NCI-H748 (cell line): ENCODE measurements at regions not wholly inside any gene's neighbourhood (a gene's known extent, or its start where the extent isn't known, plus 50 kb on each side); places are given as distances from the start of the nearest gene placed in this dataset.

Experiments
- DNase-seq: peaks from one replicate; lab custom pipeline; 2025; ENCODE audit not compliant: unreplicated experiment; lab: John Stamatoyannopoulos, UW

- no peak for DNase-seq
Observed at GRCh38 chr4:108567831-108568230, 52.5 kb upstream of the RPL34 start.

- no peak for DNase-seq
Observed at GRCh38 chr4:108561116-108561515, 59.3 kb upstream of the RPL34 start.

GRCh38 chr4:108560616-108561015 lies 59.8 kb upstream of the RPL34 start:
- no peak for DNase-seq

- DNase-seq = no peak
Observed at GRCh38 chr4:108559911-108560310, 60.5 kb upstream of the RPL34 start.

- DNase-seq = no peak
Observed at GRCh38 chr4:108559068-108559793, 61.1 kb upstream of the RPL34 start.

GRCh38 chr4:108556588-108557200 lies 63.7 kb upstream of the RPL34 start:
- no peak for DNase-seq

- DNase-seq = no peak
Observed at GRCh38 chr4:108556166-108556565, 64.2 kb upstream of the RPL34 start.

GRCh38 chr4:108555701-108556100 lies 64.7 kb upstream of the RPL34 start:
- no peak for DNase-seq

GRCh38 chr4:108547682-108548081 lies 72.7 kb upstream of the RPL34 start:
- DNase-seq = no peak

- DNase-seq = no peak
Observed at GRCh38 chr4:108546728-108547127, 73.6 kb upstream of the RPL34 start.

- no peak for DNase-seq
Observed at GRCh38 chr4:108544481-108544880, 75.9 kb upstream of the RPL34 start.

- no peak for DNase-seq
Observed at GRCh38 chr4:108543359-108543968, 76.9 kb upstream of the RPL34 start.

GRCh38 chr4:108540536-108540935 lies 79.8 kb upstream of the RPL34 start:
- DNase-seq = no peak

- DNase-seq = no peak
Observed at GRCh38 chr4:108536577-108536976, 83.8 kb upstream of the RPL34 start.

- no peak for DNase-seq
Observed at GRCh38 chr4:108535757-108536156, 84.6 kb upstream of the RPL34 start.

- DNase-seq = no peak
Observed at GRCh38 chr4:108533876-108534275, 86.5 kb upstream of the RPL34 start.

- no peak for DNase-seq
Observed at GRCh38 chr4:108533245-108533844, 87.0 kb upstream of the RPL34 start.

GRCh38 chr4:108532738-108533137 lies 87.6 kb upstream of the RPL34 start:
- DNase-seq = no peak

GRCh38 chr4:108532187-108532586 lies 88.2 kb upstream of the RPL34 start:
- no peak for DNase-seq

- no peak for DNase-seq
Observed at GRCh38 chr4:108531461-108531860, 88.9 kb upstream of the RPL34 start.

- no peak for DNase-seq
Observed at GRCh38 chr4:108529984-108530905, 90.1 kb upstream of the RPL34 start.
